Urinary bladder (tissue), 3 donors: ENCODE measurements at regions not wholly inside any gene's neighbourhood (a gene's known extent, or its start where the extent isn't known, plus 50 kb on each side); places are given as distances from the start of the nearest gene placed in this dataset.

Experiments
- DNase-seq: peaks from one replicate; pipeline ENCODE4 v3.0.0-alpha.2; 2015; ENCODE audit errors: extremely low spot score
- H3K27ac ChIP-seq: one replicate; pipeline ENCODE4 v1.5.1; 2013; ENCODE audit warnings: low read depth, mild to moderate bottlenecking, moderate library complexity
- H3K36me3 ChIP-seq: one replicate; pipeline ENCODE4 v1.6.1; 2013; ENCODE audit warnings: mild to moderate bottlenecking, moderate library complexity; ENCODE audit not compliant: insufficient read depth
- H3K4me1 ChIP-seq: one replicate; pipeline ENCODE4 v1.6.1; 2013; ENCODE audit warnings: mild to moderate bottlenecking, moderate library complexity; ENCODE audit not compliant: insufficient read depth
- H3K4me3 ChIP-seq: one replicate; pipeline ENCODE4 v1.5.1; 2013; ENCODE audit warnings: low read depth, low read length
- WGBS: extraction: QIAGEN DNeasy Blood & Tissue Kit; methylation state at CpG from one replicate; pipeline ENCODE4 v1.1.7; 2013; 5-methylcytosine and 5-hydroxymethylcytosine counted together
- donor health status: healthy with polysubstance abuse.
- donor health status: healthy.

DNA sequence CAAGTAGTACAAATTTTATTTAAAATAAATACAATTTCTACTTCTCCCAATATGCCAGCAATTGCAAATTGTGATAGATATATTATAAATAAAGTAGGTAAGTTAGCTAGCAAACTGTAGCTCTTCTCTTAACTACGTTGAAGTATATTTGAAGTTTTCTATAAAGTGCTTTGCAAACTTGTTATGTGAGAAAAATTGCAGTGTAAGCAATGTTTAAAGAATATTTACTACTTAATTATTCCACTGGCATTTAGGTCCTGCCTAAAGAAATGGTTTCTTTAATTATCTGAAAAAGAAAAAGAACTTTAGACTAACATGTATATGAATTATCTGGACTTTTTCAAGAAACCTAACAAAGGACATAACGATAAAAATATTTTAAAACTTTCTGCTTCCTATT lies 1350.0 kb upstream of the CDH9 start:
- DNase-seq = no peak
- Histone ChIP-seq H3K36me3 (no peaks in the 10 kb centered on the region), H3K4me3 (no peak overlapping the region), H3K27ac (no peak overlapping the region), H3K4me1 (no peaks in the 10 kb centered on the region)
- 82% methylated on average over 2 of the region's 2 CpGs for WGBS

DNA sequence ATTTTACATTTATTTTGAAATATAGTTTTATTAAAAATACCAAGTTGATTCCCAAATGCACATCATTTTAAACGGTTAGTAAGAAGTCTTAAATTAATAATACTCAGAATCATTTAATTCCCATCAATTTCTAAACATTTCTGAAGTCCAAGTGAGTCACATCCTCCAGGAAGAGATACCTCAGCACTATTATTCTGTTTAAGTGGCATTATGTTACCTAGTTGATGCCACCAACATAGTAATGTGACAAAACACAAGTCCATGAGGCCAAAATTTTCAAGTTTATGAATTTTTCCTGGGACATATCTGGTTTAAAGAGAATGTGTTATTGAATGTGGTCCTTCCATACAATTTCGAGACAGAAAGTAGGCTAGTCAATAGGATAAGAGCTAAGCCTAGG lies 1348.3 kb upstream of the CDH9 start:
- Histone ChIP-seq H3K36me3 (no peaks in the 10 kb centered on the region), H3K4me1 (no peaks in the 10 kb centered on the region), H3K27ac (no peak overlapping the region), H3K4me3 (no peak overlapping the region)
- DNase-seq = no peak
- WGBS = 26% methylated on average over 2 of the region's 2 CpGs

DNA sequence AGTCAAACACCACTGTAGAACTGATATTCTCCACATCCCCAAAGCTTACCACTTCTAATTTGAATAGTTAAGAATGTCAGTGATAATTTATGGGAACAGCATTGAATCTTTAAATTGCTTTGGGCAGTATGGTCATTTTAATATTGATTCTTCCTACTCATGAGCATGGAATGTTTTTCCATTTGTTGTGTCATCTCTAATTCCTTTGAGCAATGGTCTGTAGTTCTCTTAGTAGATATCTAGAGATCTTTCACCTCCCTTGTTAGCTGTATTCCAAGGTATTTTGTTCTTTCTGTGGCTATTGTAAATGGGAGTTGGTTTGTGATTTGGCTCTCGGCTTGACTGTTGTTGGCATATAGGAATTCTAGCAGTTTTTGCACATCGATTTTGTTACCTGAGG lies 1341.8 kb upstream of the CDH9 start:
- Histone ChIP-seq H3K4me3 (no peak overlapping the region), H3K36me3 (no peaks in the 10 kb centered on the region), H3K4me1 (no peaks in the 10 kb centered on the region), H3K27ac (no peak overlapping the region)
- WGBS = 94% methylated on average over 2 of the region's 2 CpGs
- DNase-seq = no peak

DNA sequence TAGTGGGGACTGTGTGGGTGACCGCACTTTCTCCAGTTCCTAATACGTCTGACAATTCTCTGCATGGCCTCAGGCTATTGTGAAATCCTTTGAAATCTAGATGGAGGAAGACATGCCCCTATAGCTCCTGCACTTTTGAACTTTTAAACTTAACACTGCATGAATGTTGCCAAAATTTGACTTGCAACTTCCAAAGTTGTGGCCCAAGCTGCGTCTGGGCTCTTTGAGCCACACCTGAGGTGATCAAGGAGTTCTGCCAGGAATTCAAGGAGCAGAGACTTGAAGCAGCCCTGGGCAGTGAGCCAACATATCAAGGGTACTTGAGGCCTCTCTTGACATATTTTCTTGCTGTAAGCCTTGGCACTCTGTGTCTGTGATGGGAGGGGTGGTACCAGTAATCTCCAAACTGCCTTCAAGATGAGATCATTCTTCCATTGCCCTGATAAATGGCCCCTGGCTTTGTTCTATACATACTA lies 1336.1 kb upstream of the CDH9 start:
- 72% methylated on average over 3 of the region's 3 CpGs for WGBS
- no peak overlapping the region for H3K4me3 ChIP-seq
- no peaks in the 10 kb centered on the region for H3K4me1 ChIP-seq
- DNase-seq = no peak
- no peaks in the 10 kb centered on the region for H3K36me3 ChIP-seq
- H3K27ac ChIP-seq = no peak overlapping the region

DNA sequence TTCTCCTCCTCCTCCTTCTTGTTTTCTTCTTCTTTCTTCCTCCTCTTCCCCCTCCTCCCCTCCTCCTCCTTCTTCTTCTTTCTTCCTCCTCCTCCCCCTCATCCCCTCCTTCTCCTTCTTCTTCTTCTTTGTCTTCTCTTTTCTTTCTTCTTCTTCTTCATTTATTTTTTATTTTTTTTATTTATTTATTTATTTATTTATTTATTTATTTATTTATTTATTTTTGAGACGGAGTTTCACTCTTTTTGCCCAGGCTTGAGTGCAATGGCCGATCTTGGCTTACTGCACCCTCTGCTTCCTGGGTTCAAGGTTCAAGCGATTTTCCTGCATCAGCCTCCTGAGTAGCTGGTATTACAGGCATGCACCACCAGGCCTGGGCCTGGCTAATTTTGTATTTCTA lies 1332.5 kb upstream of the CDH9 start:
- Histone ChIP-seq H3K4me1 (no peaks in the 10 kb centered on the region), H3K4me3 (no peak overlapping the region), H3K36me3 (no peaks in the 10 kb centered on the region), H3K27ac (no peak overlapping the region)
- DNase-seq = no peak
- 73% methylated on average over 3 of the region's 3 CpGs for WGBS

DNA sequence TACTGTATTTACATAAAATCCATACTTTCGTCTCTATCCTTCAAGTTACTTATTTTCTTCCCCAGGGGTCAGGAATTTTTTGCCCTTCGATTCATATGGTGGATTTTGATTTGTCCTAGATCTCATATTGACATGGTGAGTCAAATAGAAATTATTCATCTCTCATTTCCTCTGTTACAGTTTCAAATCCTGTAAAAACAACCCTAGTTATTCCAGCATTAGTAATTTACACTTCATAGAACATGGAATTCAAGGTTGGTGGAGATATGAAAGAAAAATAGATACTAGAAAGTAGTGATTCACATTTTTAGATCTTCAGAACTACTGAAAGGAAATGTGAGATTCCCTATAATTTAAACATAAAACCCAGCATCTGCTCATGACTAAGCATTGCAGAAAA lies 1331.0 kb upstream of the CDH9 start:
- no peaks in the 10 kb centered on the region for H3K36me3 ChIP-seq
- DNase-seq = no peak
- no peak overlapping the region for H3K4me3 ChIP-seq
- no peak overlapping the region for H3K27ac ChIP-seq
- H3K4me1 ChIP-seq = no peaks in the 10 kb centered on the region
- WGBS = 83% methylated on average over 2 of the region's 2 CpGs

DNA sequence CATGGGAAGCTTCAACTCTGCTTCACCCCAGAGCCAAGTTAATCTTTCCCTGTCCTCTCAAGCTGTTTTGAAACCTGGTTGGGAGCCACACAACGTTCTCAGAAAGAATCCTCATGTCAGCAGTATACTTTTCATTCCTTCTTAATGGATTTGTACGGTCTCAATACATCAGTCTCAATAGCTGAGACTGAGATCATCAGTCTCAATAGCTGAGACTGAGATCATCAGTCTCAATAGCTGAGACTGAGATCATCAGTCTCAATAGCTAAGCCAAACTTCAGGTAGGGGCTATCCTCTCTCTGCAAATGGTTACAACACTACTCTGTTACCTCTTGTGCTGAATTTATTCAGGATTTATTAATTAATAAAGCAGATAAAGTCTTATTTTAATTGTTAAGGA lies 1317.4 kb upstream of the CDH9 start:
- Histone ChIP-seq H3K27ac (no peak overlapping the region), H3K36me3 (no peaks in the 10 kb centered on the region), H3K4me1 (no peaks in the 10 kb centered on the region), H3K4me3 (no peak overlapping the region)
- DNase-seq = no peak
- WGBS = 25% methylated on average over 2 of the region's 2 CpGs

DNA sequence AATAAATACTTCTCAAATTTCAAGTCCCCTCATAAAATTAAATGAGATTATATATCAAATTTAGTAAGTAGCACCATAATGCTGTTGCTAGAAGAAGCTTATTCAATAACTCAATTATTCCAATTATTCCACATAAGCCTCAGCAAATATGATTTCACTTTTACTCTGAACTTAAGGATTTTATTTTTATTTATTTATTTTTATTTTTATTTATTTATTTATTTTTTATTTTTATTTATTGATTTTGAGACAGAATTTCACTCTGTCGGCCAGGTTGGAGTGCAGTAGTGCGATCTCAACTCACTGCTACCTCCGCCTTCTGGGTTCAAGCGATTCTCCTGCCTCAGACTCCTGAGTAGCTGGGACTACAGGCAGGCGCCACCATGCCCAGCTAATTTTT lies 1308.3 kb upstream of the CDH9 start:
- 95% methylated on average over 5 of the region's 5 CpGs for WGBS
- Histone ChIP-seq H3K4me1 (no peaks in the 10 kb centered on the region), H3K4me3 (no peak overlapping the region), H3K36me3 (peaks cover 2% of the 10 kb centered on the region), H3K27ac (no peak overlapping the region)
- DNase-seq = no peak

DNA sequence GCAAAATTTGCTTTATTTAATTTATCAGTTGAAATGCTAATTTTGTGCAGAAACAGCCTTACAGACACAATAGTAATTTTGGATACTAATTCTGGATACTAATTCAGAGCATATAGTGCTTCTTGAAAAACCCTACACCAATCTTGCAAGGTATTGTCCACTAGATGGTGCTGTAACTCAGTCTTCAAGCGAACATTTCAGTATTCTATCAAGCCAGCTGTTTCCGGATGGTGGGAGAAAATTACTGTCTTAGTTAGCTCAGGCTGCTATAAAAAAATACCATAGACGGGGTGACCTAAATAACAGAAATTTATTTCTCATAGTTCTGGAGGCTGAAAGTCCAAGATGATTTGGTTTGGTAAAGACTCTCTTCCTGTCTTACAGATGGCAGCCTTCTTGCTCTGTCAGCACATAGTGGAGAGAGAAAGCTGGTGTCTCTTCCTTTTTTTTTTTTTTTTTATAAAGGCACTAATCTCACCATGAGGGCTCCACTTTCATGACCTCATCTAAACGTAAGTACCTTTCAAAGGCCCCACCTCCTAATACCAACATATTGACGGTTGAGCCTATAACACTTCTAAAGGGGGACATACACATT lies 1306.5 kb upstream of the CDH9 start:
- no peak overlapping the region for H3K27ac ChIP-seq
- WGBS = 42% methylated on average over 5 of the region's 5 CpGs
- DNase-seq = no peak
- no peaks in the 10 kb centered on the region for H3K4me1 ChIP-seq
- no peak overlapping the region for H3K4me3 ChIP-seq
- H3K36me3 ChIP-seq = peaks cover 2% of the 10 kb centered on the region

DNA sequence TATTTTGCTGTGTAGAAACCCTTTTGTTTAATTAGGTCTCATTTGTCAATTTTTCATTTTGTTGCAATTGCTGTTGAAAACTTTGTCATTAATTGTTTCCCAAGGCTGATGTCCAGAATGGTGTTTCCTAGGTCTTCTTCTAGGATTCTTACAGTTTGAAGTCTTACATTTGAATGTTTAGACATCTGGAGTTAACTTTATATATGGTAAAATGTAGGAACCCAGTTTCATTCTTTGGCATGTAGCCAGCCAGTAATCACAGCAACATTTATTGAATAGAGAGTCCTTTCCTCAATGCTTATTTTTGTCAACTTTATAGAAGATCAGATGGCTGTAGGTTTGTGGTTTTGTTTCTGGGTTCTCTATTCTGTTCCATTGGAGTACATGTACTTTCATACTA lies 1290.8 kb upstream of the CDH9 start:
- Histone ChIP-seq H3K36me3 (no peaks in the 10 kb centered on the region), H3K27ac (no peak overlapping the region), H3K4me1 (no peaks in the 10 kb centered on the region), H3K4me3 (no peak overlapping the region)
- no peak for DNase-seq

DNA sequence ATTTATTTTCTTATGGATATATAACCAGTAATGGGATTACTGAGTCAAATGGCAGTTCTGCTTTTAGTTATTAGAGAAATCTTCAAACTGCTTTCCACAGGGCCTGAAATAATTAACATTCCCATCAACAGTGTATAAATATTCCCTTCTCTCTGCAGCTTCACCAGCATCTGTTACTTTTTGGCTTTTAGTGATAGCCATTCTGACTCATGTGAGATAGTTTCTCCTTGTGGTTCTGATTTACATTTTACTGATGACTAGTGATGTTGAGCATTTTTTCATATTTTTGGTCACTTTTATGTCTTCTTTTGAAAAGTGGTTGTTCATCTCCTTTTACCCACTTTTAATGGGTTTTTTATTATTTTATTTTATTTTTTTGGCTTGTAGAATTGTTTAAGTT lies 1290.3 kb upstream of the CDH9 start:
- no peak for DNase-seq
- Histone ChIP-seq H3K27ac (no peak overlapping the region), H3K4me3 (no peak overlapping the region), H3K4me1 (no peaks in the 10 kb centered on the region), H3K36me3 (no peaks in the 10 kb centered on the region)

DNA sequence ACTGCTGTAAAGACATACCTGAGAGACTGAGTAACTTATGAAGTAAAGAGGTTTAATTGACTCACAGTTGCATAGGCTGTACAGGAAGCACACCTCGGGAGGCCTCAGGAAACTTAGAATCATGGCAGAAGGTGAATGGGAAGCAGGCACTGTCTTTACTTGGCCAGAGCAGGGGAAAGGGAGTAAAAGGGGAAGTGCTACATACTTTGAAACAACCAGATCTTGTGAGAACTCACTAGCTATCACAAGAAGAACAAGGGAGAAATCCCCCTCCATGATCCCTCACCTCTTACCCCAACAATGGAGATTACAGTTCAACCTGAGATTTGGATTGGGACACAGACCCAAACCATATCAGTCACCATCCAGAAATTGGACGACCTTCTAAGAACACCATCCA lies 1285.8 kb upstream of the CDH9 start:
- H3K27ac ChIP-seq = no peak overlapping the region
- 74% methylated on average over 2 of the region's 2 CpGs for WGBS
- H3K4me3 ChIP-seq = no peak overlapping the region
- H3K4me1 ChIP-seq = no peaks in the 10 kb centered on the region
- DNase-seq = no peak
- no peaks in the 10 kb centered on the region for H3K36me3 ChIP-seq

DNA sequence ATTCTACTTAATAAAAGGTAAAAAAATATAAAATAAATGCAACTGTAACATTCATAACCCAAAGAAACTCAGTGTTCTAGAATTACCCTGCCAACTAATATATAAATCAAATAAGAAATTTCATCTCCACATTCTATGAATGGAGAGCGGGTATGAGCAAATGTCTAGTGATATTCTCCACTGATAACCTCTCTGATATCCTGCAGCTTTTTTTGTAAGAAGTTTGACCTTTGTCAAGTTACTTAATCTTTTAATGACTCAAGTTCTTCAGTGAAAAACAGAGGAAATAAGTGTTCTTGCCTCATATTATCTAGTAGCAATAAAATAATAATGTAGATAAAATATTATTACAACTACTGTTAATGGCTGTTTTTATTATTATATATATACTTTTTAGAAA lies 1275.6 kb upstream of the CDH9 start:
- Histone ChIP-seq H3K4me1 (no peaks in the 10 kb centered on the region), H3K4me3 (no peak overlapping the region), H3K27ac (no peak overlapping the region), H3K36me3 (no peaks in the 10 kb centered on the region)
- WGBS = 51% methylated on average over 1 of the region's 1 CpG
- DNase-seq = no peak

DNA sequence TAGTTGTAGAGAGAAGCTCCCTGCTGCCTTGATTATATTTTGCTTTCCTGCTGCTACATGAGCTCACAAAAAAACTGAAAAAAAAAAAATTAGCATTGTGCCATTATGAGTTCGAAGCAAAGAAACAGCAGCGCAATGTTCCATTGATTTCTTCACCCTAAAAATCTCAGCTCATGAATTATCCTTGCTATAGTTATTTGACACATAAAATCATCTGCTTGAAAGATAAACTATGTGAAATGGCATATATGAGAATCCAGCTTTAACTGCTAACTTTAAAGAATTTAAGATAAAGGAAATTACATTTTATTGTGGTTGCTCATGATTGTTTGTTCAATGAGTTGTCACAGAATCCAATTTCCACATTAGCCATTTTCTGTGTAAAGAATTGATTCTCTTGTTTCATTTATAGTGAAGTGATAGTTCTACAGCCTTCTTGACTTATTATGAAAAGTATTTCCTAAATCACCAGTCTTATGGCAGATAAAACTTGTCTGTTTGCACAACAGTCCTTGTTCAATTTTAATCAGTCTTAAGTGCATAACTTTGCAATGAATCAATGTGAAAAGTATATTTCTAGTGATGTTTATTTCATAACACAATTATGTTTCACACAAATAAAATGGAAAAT lies 1275.0 kb upstream of the CDH9 start:
- no peak overlapping the region for H3K27ac ChIP-seq
- DNase-seq = no peak
- 62% methylated on average over 2 of the region's 2 CpGs for WGBS
- H3K36me3 ChIP-seq = no peaks in the 10 kb centered on the region
- no peaks in the 10 kb centered on the region for H3K4me1 ChIP-seq
- H3K4me3 ChIP-seq = no peak overlapping the region

DNA sequence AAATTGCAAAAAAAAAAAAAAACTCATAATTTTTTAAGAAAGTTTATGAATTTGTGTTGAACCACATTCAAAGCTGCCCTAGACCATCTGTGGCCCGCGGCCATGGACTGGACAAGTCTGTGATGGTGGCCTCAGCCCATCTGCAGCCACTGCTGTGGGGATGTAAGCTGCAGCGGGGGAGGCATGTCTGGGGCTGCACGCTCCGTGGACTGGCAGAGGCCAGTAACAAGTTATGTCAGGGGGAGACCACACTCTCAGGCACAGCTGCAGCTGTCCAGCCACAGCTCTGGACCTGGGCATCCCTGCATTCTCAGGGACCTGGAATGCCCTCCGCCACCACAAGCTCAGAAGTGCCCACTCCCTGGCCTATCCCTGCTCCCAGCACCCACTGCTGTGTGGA lies 1272.3 kb upstream of the CDH9 start:
- DNase-seq = no peak

More for the DNA sequence above, 1272.3 kb upstream of the CDH9 start:
- no peaks in the 10 kb centered on the region for H3K4me1 ChIP-seq
- WGBS = 82% methylated on average over 6 of the region's 6 CpGs
- H3K27ac ChIP-seq = no peak overlapping the region
- H3K36me3 ChIP-seq = no peaks in the 10 kb centered on the region
- H3K4me3 ChIP-seq = no peak overlapping the region
